Activated T-helper 1 cell treated with anti-CD3 and anti-CD28 coated beads, Interleukin-2, amount 50 U/mL, for 16 hours (primary cell): ENCODE measurements at regions not wholly inside any gene's neighbourhood (a gene's known extent, or its start where the extent isn't known, plus 50 kb on each side); places are given as distances from the start of the nearest gene placed in this dataset.
"Not testable (repeated sequence)": the region's sequence is repeated elsewhere in the genome, so short reads cannot be mapped to it uniquely, and the experiment has no call there.

Experiments
- DNase-seq, 2 donors: peaks; one replicate each; pipeline ENCODE4 v3.0.0-alpha.2; 2020; ENCODE audit warnings: low read depth in 1 of 2, low spot score in 1 of 2

DNA sequence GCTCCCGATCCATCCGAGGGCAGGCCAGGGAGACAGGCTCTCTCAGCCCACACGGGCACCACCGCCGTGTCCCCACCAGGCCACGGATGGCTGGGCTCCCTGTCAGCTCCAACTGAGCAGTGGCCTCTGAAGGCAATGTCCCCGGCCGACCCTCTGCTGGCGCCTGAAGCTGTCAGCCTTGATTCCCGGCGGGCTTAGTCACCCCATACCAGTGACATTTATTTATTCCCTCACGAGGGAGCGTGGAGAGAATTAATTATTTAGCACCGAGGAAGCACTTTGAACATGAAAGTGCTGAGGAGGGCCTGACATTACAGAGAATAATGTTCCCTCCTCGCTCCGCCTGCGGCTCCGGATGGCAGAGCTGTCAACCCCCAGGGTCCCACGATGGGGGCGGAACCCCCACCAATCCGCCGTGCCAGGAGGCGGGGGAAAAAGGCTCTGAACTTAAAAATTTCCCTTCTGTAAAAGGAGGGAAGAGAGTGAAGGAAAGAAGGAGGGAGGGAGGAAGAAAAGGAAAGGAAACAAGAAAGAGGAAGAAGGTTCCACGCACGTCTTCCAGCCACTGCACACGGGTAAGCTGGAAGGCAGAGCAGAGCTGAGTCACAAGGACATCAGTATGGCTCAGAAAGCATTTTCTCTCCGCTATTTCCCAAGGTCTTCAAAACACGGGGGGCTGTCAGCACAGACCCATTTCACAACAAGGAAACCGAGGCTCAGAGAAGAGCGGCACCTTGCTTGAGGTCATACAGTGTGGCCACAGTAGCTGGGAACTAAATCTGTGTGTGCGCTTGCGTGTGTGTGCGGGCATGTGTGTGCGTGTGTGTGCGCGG is 108.7 kb upstream of the NCOR2 start:
- DNase-seq, result no peak

- no peak for DNase-seq
Observed at GRCh38 chr12:124674937-124675336, 107.5 kb upstream of the NCOR2 start.

DNA sequence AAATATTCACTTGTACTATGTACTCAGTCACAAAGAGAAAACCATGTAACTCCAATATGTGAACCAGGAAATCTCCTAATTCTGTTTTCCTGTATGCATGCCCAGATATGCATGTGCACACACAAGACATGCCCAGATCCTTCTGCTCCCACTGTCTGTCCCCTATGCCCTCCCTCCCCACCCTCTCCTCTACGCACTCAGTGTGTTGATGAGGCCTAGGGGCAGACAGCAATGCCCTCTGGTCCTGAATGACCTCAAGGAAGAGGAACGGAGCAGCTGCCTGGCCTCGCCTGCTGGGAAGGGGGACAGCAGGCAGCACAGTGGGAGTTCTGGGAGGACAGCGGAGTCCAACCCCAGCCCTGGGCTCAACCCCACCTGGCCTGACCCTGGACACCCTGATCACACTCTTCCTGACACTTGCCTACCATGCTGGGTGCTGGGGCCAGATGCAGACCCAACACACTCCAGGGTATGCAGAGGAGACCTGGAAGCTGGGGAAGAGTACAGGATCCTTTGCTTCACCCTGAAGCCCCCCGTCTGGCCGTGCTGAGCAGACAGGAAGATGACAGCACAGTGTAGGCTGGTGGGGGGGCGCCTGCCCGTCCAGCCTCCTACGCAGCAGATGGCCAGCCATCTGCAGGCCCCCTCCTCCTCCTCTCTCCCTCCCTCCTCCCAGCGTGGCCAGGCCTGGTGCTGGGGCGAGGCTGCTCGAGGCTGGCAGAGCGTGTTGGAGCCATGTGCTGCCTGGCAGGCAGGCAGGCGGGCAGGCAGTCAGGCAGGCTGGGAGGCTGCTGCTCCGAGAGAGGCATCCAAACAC is 106.6 kb upstream of the NCOR2 start:
- no peak for DNase-seq

- not testable (repeated sequence) for DNase-seq
Observed at GRCh38 chr12:124669271-124669721, 101.9 kb upstream of the NCOR2 start.

DNA sequence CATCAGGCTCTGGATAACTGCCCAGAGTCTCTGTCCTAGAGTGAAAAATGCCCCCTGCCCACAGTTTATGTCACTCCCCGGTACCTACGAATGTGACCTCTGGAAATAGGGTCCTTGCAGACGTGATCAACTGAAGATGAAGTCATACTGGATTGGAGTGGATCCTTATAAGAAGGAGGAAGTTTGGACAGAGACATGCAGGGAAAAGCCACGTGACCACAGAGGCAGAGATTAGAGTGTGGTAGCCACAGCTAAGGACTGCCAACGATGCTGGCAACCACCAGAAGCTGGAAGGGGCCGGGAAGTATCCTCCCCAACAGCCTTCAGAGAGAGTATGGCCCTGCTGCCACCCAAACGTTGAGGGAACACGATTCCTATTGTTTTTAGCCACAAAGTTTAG is 101.2 kb upstream of the NCOR2 start:
- no peak for DNase-seq

GRCh38 chr12:124667506-124668326 is 100.3 kb upstream of the NCOR2 start:
- DNase-seq, result no peak

- no peak for DNase-seq
Observed at GRCh38 chr12:124666722-124667259, 99.4 kb upstream of the NCOR2 start.

- no peak for DNase-seq
Observed at GRCh38 chr12:124665511-124665910, 98.1 kb upstream of the NCOR2 start.

GRCh38 chr12:124664395-124665111 is 97.1 kb upstream of the NCOR2 start:
- no peak for DNase-seq

GRCh38 chr12:124663771-124664366 is 96.5 kb upstream of the NCOR2 start:
- DNase-seq, result no peak

- DNase-seq, result no peak
Observed at GRCh38 chr12:124663206-124663605, 95.8 kb upstream of the NCOR2 start.

GRCh38 chr12:124661341-124661740 is 93.9 kb upstream of the NCOR2 start:
- no peak for DNase-seq

- no peak for DNase-seq
Observed at GRCh38 chr12:124660851-124661250, 93.4 kb upstream of the NCOR2 start.

- DNase-seq, result no peak
Observed at GRCh38 chr12:124658806-124659402, 91.5 kb upstream of the NCOR2 start.

- DNase-seq, result no peak
Observed at GRCh38 chr12:124658302-124658701, 90.9 kb upstream of the NCOR2 start.

DNA sequence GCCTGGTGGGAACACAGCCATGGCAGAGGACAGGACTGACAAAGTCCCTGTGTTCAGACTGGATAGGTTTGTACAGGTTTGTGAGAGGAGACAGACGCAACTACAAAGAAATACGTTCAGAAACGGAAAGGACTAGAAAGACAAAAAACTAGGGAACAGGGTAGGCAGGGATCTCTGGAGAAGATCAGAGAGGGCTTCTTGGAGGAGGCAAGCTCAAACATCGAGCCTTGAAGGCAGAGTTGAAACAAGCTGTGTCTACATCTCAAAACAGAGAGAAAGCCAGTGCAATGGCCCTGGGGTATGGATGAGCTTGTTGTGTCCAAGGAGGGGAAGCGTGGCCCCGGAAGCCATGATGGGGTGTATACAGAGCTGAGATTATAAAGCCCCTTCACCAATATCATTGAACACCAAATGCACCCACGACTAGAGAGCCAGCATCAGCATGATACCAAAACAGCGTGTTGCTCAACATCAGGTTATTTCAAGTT is 89.6 kb upstream of the NCOR2 start:
- DNase-seq, result no peak

- no peak for DNase-seq
Observed at GRCh38 chr12:124655698-124656516, 88.5 kb upstream of the NCOR2 start.

DNA sequence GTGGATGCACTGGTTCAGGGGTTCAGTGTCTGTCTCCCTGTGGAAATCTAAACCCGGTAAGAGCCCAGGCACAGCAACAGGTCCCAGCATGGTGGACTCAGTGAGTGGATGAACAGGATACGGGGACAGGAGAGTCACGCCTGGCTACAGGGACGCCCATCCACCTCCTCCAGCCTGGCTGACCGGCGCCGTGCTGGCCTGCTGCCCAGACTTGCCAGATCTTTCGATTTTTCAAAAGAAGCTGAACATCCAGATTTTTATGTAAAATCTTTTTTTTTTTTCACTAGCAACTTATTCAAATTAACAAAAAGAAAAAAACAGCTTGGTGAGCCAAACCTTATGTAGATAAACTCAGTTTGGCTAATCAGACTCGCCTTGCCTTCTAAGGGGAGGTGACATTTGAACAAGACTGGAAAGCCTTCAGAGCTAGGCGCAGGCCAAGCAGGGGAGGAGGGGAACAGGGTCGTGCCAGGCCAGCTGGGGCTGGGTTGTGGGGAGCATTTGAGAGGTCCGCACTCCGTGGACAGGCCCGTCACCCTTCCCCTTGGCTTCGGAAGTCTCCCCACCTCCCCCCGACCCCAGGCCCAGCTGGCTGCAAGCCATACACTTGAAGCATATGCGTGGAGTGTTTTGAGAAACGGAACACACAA is 87.8 kb upstream of the NCOR2 start:
- no peak for DNase-seq
